Thyroid gland (tissue), 4 donors: ENCODE measurements at regions not wholly inside any gene's neighbourhood (a gene's known extent, or its start where the extent isn't known, plus 50 kb on each side); places are given as distances from the start of the nearest gene placed in this dataset.

Source experiments
- DNase-seq, 2 donors: peaks; one replicate each; pipeline ENCODE4 v3.0.0-alpha.2; 2019
- H3K27ac ChIP-seq, 3 donors: fragments of 200-600 bp; sonication (generic); 1 replicate in 2 of 3; 2 replicates in 1 of 3; pipeline ENCODE4 v1.5.1; 2016 to 2019; ENCODE audit warnings: mild to moderate bottlenecking in 1 of 3, moderate library complexity in 1 of 3
- H3K27me3 ChIP-seq: fragments of 200-600 bp; sonication (generic); one replicate; pipeline ENCODE4 v1.5.1; 2019
- H3K36me3 ChIP-seq, 2 donors: fragments of 200-600 bp; sonication (generic); one replicate each; pipeline ENCODE4 v1.5.1; 2016 to 2019
- H3K4me1 ChIP-seq, 2 donors: fragments of 200-600 bp; sonication (generic); one replicate each; pipeline ENCODE4 v1.5.1; 2017 to 2019
- H3K4me3 ChIP-seq, 3 donors: fragments of 200-600 bp; sonication (generic); replicated peaks in 1 of 3; 1 replicate in 2 of 3; 2 replicates in 1 of 3; pipeline ENCODE4 v1.5.1; 2016; ENCODE audit warnings: mild to moderate bottlenecking in 1 of 3
- H3K9me3 ChIP-seq: fragments of 200-600 bp; sonication (generic); one replicate; pipeline ENCODE4 v1.5.1; 2017
- POLR2A ChIP-seq, 2 donors: fragments of 450-650 bp; IDR thresholded peaks; one replicate each; pipeline ENCODE4 v1.6.1; 2017; ENCODE audit warnings: antibody characterized with exemption in 2 of 2, mild to moderate bottlenecking in 2 of 2, moderate library complexity in 1 of 2
- WGBS, 2 donors: methylation state at CpG; one replicate each; pipeline ENCODE4 v1.1.5; 2017; 5-methylcytosine and 5-hydroxymethylcytosine counted together
- intact Hi-C: fragments of 100-400 bp; cut with DNase I; formaldehyde crosslinking; loops from one replicate; pipeline ENCODE4 v1.15.1; 2023
- TF ChIP-seq, protein P1 (sequence below), 6 experiments: fragments of 200-600 bp in 3 of 6; fragments of 450-650 bp in 3 of 6; sonication (generic) in 3 of 6; IDR thresholded peaks; one replicate each; pipeline ENCODE4 v1.5.1; 2016 to 2019; ENCODE audit warnings: antibody characterized with exemption in 6 of 6, mild to moderate bottlenecking in 2 of 6, inconsistent platforms in 1 of 6, moderate library complexity in 1 of 6

DNA sequence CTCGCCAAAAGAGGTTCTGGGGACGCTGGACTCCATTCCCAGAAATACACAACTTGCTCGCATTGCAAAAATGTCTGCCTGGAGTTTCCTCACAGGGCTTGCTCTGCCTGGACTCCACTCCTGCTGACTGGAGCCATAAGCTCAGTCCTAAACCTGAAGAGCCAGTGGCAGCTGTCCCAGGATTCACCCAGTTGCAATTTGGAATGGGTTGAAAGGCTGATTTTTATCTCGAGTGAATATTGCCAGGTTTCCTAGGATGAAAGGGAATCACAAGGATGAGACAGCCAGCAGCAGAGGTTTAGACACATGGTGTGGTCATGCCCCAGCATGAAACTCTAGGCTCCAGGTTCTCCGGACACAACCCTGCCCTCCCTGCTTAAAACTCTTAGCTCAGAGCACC lies 223.3 kb downstream of the BMP7 start:
- TF ChIP-seq, protein P1, sequence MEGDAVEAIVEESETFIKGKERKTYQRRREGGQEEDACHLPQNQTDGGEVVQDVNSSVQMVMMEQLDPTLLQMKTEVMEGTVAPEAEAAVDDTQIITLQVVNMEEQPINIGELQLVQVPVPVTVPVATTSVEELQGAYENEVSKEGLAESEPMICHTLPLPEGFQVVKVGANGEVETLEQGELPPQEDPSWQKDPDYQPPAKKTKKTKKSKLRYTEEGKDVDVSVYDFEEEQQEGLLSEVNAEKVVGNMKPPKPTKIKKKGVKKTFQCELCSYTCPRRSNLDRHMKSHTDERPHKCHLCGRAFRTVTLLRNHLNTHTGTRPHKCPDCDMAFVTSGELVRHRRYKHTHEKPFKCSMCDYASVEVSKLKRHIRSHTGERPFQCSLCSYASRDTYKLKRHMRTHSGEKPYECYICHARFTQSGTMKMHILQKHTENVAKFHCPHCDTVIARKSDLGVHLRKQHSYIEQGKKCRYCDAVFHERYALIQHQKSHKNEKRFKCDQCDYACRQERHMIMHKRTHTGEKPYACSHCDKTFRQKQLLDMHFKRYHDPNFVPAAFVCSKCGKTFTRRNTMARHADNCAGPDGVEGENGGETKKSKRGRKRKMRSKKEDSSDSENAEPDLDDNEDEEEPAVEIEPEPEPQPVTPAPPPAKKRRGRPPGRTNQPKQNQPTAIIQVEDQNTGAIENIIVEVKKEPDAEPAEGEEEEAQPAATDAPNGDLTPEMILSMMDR (IDR thresholded peaks at IDR 0.05), result no peak
- TF ChIP-seq POLR2A (IDR thresholded peaks at IDR 0.05), result no peak
- DNase-seq, result no peak
- Histone ChIP-seq H3K27me3 (no peaks in the 10 kb centered on the region), H3K9me3 (no peaks in the 10 kb centered on the region), H3K36me3 (no peaks in the 10 kb centered on the region), H3K4me1 (peaks cover 4 to 7% of the 10 kb centered on the region in 2 donors), H3K4me3 (no peak overlapping the region), H3K27ac (no peak overlapping the region)
- 80 to 82% methylated on average over 5 of the region's 5 CpGs for WGBS, 2 donors
- intact Hi-C loops, result no loop called here

DNA sequence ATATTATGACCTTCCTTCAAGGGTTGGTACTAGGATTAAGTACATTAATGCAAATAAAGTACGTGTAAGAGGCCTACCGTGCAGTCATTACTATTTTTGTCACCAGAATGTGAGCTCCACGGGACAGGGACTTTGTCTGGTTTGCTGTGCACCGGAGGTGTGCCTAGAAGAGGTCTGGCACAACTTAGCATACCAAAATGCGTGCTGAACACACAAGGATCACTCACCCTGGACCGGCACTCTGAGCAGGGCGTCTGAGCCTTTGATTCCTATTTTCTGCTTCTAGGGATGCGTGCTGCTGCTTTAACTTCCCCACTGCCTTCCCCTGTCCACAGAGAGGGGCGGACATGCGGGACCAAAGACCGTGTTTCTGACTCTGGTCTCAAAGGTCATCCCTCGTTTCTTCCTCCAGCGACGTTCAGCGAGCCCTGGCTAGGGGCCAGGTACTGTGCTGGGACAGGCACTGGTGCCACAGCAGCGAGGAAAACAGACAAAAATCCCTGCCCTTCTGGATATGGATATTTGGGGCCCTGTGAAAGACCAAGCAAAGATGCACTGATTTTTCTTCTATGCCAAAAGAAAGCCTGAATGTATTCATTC lies 222.7 kb downstream of the BMP7 start:
- peak; percentile 8 to 54 for DNase-seq
- TF ChIP-seq, protein P1 (IDR thresholded peaks at IDR 0.05), result no peak
- no peak for TF ChIP-seq POLR2A (IDR thresholded peaks at IDR 0.05)
- no peaks in the 10 kb centered on the region for H3K27me3 ChIP-seq
- H3K4me1 ChIP-seq, result peaks cover 4 to 7% of the 10 kb centered on the region in 2 donors
- H3K36me3 ChIP-seq, result no peaks in the 10 kb centered on the region
- intact Hi-C loops, result no loop called here
- H3K9me3 ChIP-seq, result no peaks in the 10 kb centered on the region
- H3K27ac ChIP-seq, result no peak overlapping the region
- 29 to 41% methylated on average over 16 of the region's 16 CpGs for WGBS, 2 donors
- H3K4me3 ChIP-seq, result no peak overlapping the region

DNA sequence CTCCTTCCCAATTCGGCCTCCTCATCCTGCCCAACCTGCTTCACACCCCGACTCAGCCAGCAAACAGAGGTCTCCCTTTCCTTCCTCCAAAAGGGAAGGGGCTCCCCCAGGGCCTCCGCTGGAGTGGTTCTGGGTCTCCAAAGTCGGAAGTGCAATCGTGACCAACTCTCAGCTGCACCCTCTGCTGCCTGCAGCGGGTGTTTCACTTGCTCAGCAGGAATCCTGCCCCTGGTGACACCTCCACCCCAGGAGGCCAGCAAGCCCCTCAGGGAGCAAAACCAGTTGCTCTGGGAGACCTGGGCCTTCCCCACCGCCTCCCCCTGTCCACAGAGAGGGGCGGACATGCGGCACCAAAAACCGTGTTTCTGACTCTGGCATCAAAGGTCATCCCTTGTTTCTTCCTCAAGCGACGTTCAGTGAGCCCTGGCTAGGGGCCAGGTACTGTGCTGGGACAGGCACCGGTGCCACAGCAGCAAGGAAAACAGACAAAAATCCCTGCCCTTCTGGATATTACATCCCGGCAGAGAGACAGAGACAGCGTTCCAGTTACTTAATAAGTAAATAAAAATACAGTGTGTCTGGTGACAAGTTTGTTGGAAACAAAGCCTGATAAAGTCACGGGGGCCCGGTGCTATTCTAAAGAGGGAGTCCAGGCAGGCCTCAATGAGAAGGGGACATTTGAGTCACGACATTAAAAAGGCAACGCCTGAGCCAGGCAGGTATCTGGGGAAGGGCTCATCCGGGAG lies 219.0 kb downstream of the BMP7 start:
- TF ChIP-seq, protein P1 (IDR thresholded peaks at IDR 0.05), result peak in 2 of 6 experiments; percentile 4 to 23
- no peak for TF ChIP-seq POLR2A (IDR thresholded peaks at IDR 0.05)
- Histone ChIP-seq H3K27ac (no peak overlapping the region), H3K4me3 (no peak overlapping the region), H3K36me3 (no peaks in the 10 kb centered on the region), H3K27me3 (no peaks in the 10 kb centered on the region), H3K4me1 (peaks cover 4 to 7% of the 10 kb centered on the region in 2 donors), H3K9me3 (no peaks in the 10 kb centered on the region)
- DNase-seq, result peak; percentile 40 to 54
- intact Hi-C loops, result no loop called here
- 35 to 37% methylated on average over 19 to 20 of the region's 20 CpGs for WGBS, 2 donors

DNA sequence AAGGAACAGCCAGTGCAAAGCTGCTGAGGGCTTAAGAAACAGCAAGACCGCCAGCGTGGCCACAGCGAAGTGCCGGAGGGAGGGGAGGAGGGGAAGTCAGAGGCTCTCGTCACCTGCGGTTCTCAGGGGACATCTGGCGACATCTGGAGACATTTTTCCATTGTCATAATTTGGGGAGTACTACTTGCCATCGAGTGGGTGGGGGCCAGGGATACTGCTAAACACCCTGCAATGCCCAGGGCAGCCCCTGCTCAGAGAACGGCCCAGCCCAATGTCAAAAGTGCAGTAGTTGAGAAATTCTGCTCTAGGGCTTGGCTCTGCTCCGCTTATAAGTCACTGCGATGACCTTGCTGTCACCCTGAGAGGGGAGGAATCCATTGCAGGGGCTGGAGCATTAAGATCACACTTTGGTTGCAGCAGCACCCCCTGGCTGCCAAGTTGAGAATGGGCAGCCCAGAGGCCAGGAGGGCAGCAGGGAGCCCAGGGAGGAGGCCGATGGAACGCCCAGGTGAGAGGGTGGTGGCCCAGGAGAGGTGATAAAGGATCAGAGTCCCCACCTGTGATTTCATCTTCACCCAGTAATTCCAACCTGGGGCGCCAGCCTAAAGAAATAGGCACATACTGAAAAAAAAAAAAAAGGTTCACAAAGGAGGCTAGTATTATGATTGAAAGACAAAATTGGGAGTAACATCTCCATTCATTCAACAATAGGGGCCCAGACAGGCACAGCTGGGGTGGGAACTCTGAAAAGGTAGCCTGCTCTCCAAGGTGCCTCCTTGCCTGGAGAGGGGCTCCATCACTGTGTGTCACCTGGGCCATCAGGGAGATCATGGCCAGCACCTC lies 218.2 kb downstream of the BMP7 start:
- H3K36me3 ChIP-seq, result no peaks in the 10 kb centered on the region
- peak in 1 of 2 donors; percentile 31 for DNase-seq
- 60 to 64% methylated on average over 13 to 14 of the region's 14 CpGs for WGBS, 2 donors
- H3K9me3 ChIP-seq, result no peaks in the 10 kb centered on the region
- no peaks in the 10 kb centered on the region for H3K27me3 ChIP-seq
- peaks cover 4 to 7% of the 10 kb centered on the region in 2 donors for H3K4me1 ChIP-seq
- TF ChIP-seq, protein P1 (IDR thresholded peaks at IDR 0.05), result peak in 3 of 6 experiments; percentile 39 to 57 (median 53)
- TF ChIP-seq POLR2A (IDR thresholded peaks at IDR 0.05), result no peak
- H3K4me3 ChIP-seq, result no peak overlapping the region
- intact Hi-C loops, result no loop called here
- H3K27ac ChIP-seq, result no peak overlapping the region
